ENCODE measurements at regions not wholly inside any gene's neighbourhood (a gene's known extent, or its start where the extent isn't known, plus 50 kb on each side); places are given as distances from the start of the nearest gene placed in this dataset.

DNA sequence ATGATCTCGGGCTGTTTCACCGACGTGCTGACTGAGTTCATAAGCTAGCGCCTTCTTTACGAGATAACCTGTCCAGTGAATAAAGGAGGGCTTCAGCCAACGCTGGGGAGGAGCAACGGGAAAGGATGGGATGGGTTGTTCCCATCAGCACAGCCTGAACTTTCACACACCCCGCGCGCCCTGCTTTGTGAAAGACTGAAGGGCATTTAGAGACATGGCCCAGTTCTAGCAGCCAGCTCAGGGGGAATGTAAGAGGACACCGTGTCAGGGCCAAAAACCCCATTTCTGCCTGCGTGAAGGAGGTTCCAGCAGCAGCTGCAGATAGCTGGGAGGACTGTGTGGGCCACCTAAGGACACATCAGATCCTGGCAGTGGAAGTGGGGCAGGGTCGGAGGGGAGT, 255.1 kb upstream of the RAB4A start:
- TF ChIP-seq, protein P1, sequence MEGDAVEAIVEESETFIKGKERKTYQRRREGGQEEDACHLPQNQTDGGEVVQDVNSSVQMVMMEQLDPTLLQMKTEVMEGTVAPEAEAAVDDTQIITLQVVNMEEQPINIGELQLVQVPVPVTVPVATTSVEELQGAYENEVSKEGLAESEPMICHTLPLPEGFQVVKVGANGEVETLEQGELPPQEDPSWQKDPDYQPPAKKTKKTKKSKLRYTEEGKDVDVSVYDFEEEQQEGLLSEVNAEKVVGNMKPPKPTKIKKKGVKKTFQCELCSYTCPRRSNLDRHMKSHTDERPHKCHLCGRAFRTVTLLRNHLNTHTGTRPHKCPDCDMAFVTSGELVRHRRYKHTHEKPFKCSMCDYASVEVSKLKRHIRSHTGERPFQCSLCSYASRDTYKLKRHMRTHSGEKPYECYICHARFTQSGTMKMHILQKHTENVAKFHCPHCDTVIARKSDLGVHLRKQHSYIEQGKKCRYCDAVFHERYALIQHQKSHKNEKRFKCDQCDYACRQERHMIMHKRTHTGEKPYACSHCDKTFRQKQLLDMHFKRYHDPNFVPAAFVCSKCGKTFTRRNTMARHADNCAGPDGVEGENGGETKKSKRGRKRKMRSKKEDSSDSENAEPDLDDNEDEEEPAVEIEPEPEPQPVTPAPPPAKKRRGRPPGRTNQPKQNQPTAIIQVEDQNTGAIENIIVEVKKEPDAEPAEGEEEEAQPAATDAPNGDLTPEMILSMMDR (IDR thresholded peaks at IDR 0.05) = no peak
- no peak for TF ChIP-seq EP300 (IDR thresholded peaks at IDR 0.05)
